Fibroblast of villous mesenchyme (primary cell): ENCODE measurements at regions not wholly inside any gene's neighbourhood (a gene's known extent, or its start where the extent isn't known, plus 50 kb on each side); places are given as distances from the start of the nearest gene placed in this dataset.

Experiments used
- DNase-seq: peaks from one replicate; pipeline ENCODE4 v3.0.0-alpha.2; 2010; ENCODE audit warnings: low read depth
- H3K4me3 ChIP-seq: 2 replicates; pipeline ENCODE4 v1.5.1; 2011; ENCODE audit warnings: low read depth, mild to moderate bottlenecking, low read length
- CTCF ChIP-seq: IDR thresholded peaks from 2 replicates; pipeline ENCODE4 v1.5.1; 2012; ENCODE audit warnings: low read depth, mild to moderate bottlenecking, low read length; ENCODE audit not compliant: insufficient read depth

GRCh38 chrX:131727778-131728177 lies 183.9 kb downstream of the OR13H1 start:
- TF ChIP-seq CTCF: no peak
- no peak for DNase-seq
- H3K4me3 ChIP-seq: no peak overlapping the region

GRCh38 chrX:131728295-131729145 lies 184.6 kb downstream of the OR13H1 start:
- TF ChIP-seq CTCF: peak; percentile 53
- peak; percentile 96 for DNase-seq
- H3K4me3 ChIP-seq: peak overlapping the region; percentile 60

GRCh38 chrX:131729295-131729694 lies 185.4 kb downstream of the OR13H1 start:
- DNase-seq: peak; percentile 91
- peak; percentile 39 for TF ChIP-seq CTCF
- peak overlapping the region; percentile 60 for H3K4me3 ChIP-seq

- peak; percentile 75 for DNase-seq
Measured at GRCh38 chrX:131734621-131735020, 190.7 kb downstream of the OR13H1 start.

GRCh38 chrX:131735127-131735526 lies 191.3 kb downstream of the OR13H1 start:
- no peak for DNase-seq
- no peak overlapping the region for H3K4me3 ChIP-seq
- TF ChIP-seq CTCF: no peak

More at GRCh38 chrX:131734621-131735020, 190.7 kb downstream of the OR13H1 start:
- no peak overlapping the region for H3K4me3 ChIP-seq
- peak; percentile 7 for TF ChIP-seq CTCF

- no peak for TF ChIP-seq CTCF
- DNase-seq: no peak
- no peak overlapping the region for H3K4me3 ChIP-seq
Measured at GRCh38 chrX:131739823-131740222, 195.9 kb downstream of the OR13H1 start.
